A673 (cell line): ENCODE measurements at regions not wholly inside any gene's neighbourhood (a gene's known extent, or its start where the extent isn't known, plus 50 kb on each side); places are given as distances from the start of the nearest gene placed in this dataset.

ENCODE experiments used
- BruUV-seq: library from RNA; stranded (reverse); fragments of 400-500 nt; replicated peaks from 2 replicates; lab custom pipeline; 2021; lab: Mats Ljungman, UMichigan
- CTCF ChIA-PET: fragments of 300-600 bp; sonication (Branson Sonifier 250); formaldehyde crosslinking; loops from one replicate; lab custom pipeline; 2022; ENCODE audit warnings: antibody characterized with exemption; lab: Charles Lee
- POLR2A ChIA-PET: fragments of 300-600 bp; sonication (Branson Sonifier 250); formaldehyde crosslinking; loops from one replicate; lab custom pipeline; 2022; ENCODE audit warnings: antibody characterized with exemption; ENCODE audit not compliant: low non-redundant PET; lab: Charles Lee
- DNase-seq: peaks from one replicate; pipeline ENCODE4 v3.0.0-alpha.2; 2015; ENCODE audit warnings: low spot score
- H3K27ac ChIP-seq: fragments of 200-600 bp; sonication (generic); 2 replicates; pipeline ENCODE4 v1.5.1; 2016; ENCODE audit warnings: mixed run types, low read depth, mild to moderate bottlenecking, mixed read lengths, antibody characterized with exemption, low read length; ENCODE audit not compliant: poor library complexity, severe bottlenecking
- H3K27me3 ChIP-seq: fragments of 200-600 bp; sonication (generic); replicated peaks from 2 replicates; pipeline ENCODE4 v1.6.1; 2017; ENCODE audit warnings: mixed run types, low read depth, mild to moderate bottlenecking, mixed read lengths, antibody characterized with exemption, low read length; ENCODE audit not compliant: insufficient read depth, poor library complexity
- H3K36me3 ChIP-seq: fragments of 200-600 bp; sonication (generic); 2 replicates; pipeline ENCODE4 v1.6.1; 2016; ENCODE audit warnings: mixed run types, mild to moderate bottlenecking, mixed read lengths, antibody characterized with exemption, low read length; ENCODE audit not compliant: insufficient read depth, poor library complexity, severe bottlenecking
- H3K4me1 ChIP-seq: fragments of 200-600 bp; sonication (generic); 2 replicates; pipeline ENCODE4 v1.6.1; 2017; ENCODE audit warnings: mixed run types, mild to moderate bottlenecking, mixed read lengths, antibody characterized with exemption, low read length; ENCODE audit not compliant: insufficient read depth, poor library complexity, severe bottlenecking
- H3K4me3 ChIP-seq: fragments of 200-600 bp; sonication (generic); 2 replicates; pipeline ENCODE4 v1.5.1; 2016; ENCODE audit warnings: low read depth, mixed run types, mild to moderate bottlenecking, mixed read lengths, low read length; ENCODE audit not compliant: poor library complexity, severe bottlenecking
- H3K9me3 ChIP-seq: fragments of 200-600 bp; sonication (generic); 2 replicates; pipeline ENCODE4 v1.6.1; 2016; ENCODE audit warnings: mixed run types, low read depth, mild to moderate bottlenecking, mixed read lengths, antibody characterized with exemption, low read length; ENCODE audit not compliant: poor library complexity, severe bottlenecking
- CTCF ChIP-seq: fragments of 300-800, 200-600 bp; sonication (generic); conservative IDR thresholded peaks from 2 replicates; pipeline ENCODE4 v1.5.1; 2017; ENCODE audit warnings: low read depth, mild to moderate bottlenecking, antibody characterized with exemption, low read length, moderate library complexity, mixed read lengths
- EZH2 ChIP-seq: fragments of 200-600 bp; sonication (generic); IDR thresholded peaks from 2 replicates; pipeline ENCODE4 v1.6.1; 2017; ENCODE audit warnings: borderline replicate concordance, low read depth, mild to moderate bottlenecking, mixed read lengths, antibody characterized with exemption, low read length; ENCODE audit not compliant: poor library complexity, severe bottlenecking
- intact Hi-C: fragments of 100-400 bp; cut with micrococcal nuclease; formaldehyde crosslinking; loops from one replicate; pipeline ENCODE4 v1.10.0; 2022; ENCODE audit not compliant: unreplicated experiment

- ChIA-PET CTCF (no interaction called here), POLR2A (no interaction called here)
- no peaks in the 10 kb centered on the region for H3K27me3 ChIP-seq
- no peaks in the 10 kb centered on the region for H3K4me1 ChIP-seq
- H3K4me3 ChIP-seq, result no peak overlapping the region
- DNase-seq, result peak; percentile 0
- intact Hi-C loops, result no loop called here
- TF ChIP-seq EZH2, result no peak
- TF ChIP-seq CTCF, result no peak
- no peaks in the 10 kb centered on the region for H3K9me3 ChIP-seq
- H3K27ac ChIP-seq, result no peak overlapping the region
- BruUV-seq, result no TSS peak
- H3K36me3 ChIP-seq, result no peaks in the 10 kb centered on the region
Observed at GRCh38 chr1:238141353-238141752, 250.6 kb upstream of the ZP4 start.

- H3K4me1 ChIP-seq, result no peaks in the 10 kb centered on the region
- BruUV-seq, result no TSS peak
- intact Hi-C loops, result no loop called here
- no peak for DNase-seq
- POLR2A ChIA-PET, result no interaction called here
- H3K4me3 ChIP-seq, result no peak overlapping the region
- TF ChIP-seq CTCF, result no peak
- no peak for TF ChIP-seq EZH2
- H3K9me3 ChIP-seq, result no peaks in the 10 kb centered on the region
- CTCF ChIA-PET, result no interaction called here
- no peaks in the 10 kb centered on the region for H3K36me3 ChIP-seq
- H3K27me3 ChIP-seq, result no peaks in the 10 kb centered on the region
- no peak overlapping the region for H3K27ac ChIP-seq
Observed at GRCh38 chr1:238139713-238140112, 249.0 kb upstream of the ZP4 start.

GRCh38 chr1:238138059-238138626, 247.4 kb upstream of the ZP4 start:
- DNase-seq, result no peak
- BruUV-seq, result no TSS peak
- TF ChIP-seq CTCF (no peak), EZH2 (no peak)
- CTCF ChIA-PET, result no interaction called here
- H3K4me1 ChIP-seq, result no peaks in the 10 kb centered on the region
- H3K36me3 ChIP-seq, result no peaks in the 10 kb centered on the region
- no peaks in the 10 kb centered on the region for H3K27me3 ChIP-seq
- H3K4me3 ChIP-seq, result no peak overlapping the region
- intact Hi-C loops, result no loop called here
- H3K27ac ChIP-seq, result no peak overlapping the region
- no peaks in the 10 kb centered on the region for H3K9me3 ChIP-seq
- POLR2A ChIA-PET, result no interaction called here
